ENCODE measurements at regions not wholly inside any gene's neighbourhood (a gene's known extent, or its start where the extent isn't known, plus 50 kb on each side); places are given as distances from the start of the nearest gene placed in this dataset.

DNA sequence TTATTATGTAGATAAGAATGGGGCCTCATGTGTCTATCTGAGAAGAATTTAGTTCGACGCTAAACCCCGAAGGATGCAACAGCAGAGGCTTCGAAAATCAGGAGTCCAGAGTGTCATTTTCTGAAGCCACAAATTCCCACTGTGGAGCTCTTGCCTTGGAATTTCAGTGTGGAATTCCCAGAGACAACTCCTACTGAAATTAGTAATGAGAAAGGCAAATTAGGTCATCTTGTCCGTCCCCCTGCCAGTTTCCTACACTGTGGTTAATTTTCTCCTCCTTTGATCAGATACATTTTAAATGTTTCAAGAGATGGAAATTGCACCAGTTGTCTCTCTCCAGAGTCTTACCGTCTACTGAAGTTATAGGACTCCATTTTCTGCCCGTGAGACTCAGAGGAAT, 633.6 kb downstream of the BNC2 start:
- H3K27ac ChIP-seq (ENCODE audit: control insufficient read depth, insufficient read depth, low read length): no peak overlapping the region
- no peak overlapping the region for H3K4me2 ChIP-seq (ENCODE audit: control insufficient read depth, extremely low read depth, insufficient read depth, low read depth, low read length)
- H3K27me3 ChIP-seq (ENCODE audit: control insufficient read depth, extremely low read depth, insufficient read depth, low read length): no peaks in the 10 kb centered on the region
- FAIRE-seq (no peak), DNase-seq (ENCODE audit: low read depth, low spot score) (no peak)
- no peaks in the 10 kb centered on the region for H4K20me1 ChIP-seq (ENCODE audit: control insufficient read depth, extremely low read depth, insufficient read depth, low read length)
- H3K36me3 ChIP-seq (ENCODE audit: control insufficient read depth in 2 of 2, extremely low read depth in 1 of 2, insufficient read depth in 2 of 2, low read length in 2 of 2): no peaks in the 10 kb centered on the region
- no peaks in the 10 kb centered on the region for H3K79me2 ChIP-seq (ENCODE audit: control insufficient read depth, insufficient read depth, low read length)
- H3K9me1 ChIP-seq (ENCODE audit: control insufficient read depth, extremely low read depth, insufficient read depth, low read length): no peaks in the 10 kb centered on the region
- peaks cover 2% of the 10 kb centered on the region for H3K9me3 ChIP-seq (ENCODE audit: control insufficient read depth, low read depth, low read length)
- no peak overlapping the region for H3K4me3 ChIP-seq (ENCODE audit: control insufficient read depth in 2 of 3, extremely low read depth in 1 of 3, insufficient read depth in 2 of 3, low read depth in 1 of 3, low read length in 3 of 3)
- no peak overlapping the region for H2AFZ ChIP-seq (ENCODE audit: control insufficient read depth, low read length)
- dilution Hi-C loops (cut with MboI; ENCODE audit: extremely low pct_ligation_motif_present, low sequenced_read_pairs): loop anchor here (25.0 kb wide), 1 partner anchor 400 kb away; no protein-coding TSS in a partner anchor
- H3K4me1 ChIP-seq (ENCODE audit: control insufficient read depth, extremely low read depth, insufficient read depth, low read length): no peaks in the 10 kb centered on the region
- TF ChIP-seq, protein P1, sequence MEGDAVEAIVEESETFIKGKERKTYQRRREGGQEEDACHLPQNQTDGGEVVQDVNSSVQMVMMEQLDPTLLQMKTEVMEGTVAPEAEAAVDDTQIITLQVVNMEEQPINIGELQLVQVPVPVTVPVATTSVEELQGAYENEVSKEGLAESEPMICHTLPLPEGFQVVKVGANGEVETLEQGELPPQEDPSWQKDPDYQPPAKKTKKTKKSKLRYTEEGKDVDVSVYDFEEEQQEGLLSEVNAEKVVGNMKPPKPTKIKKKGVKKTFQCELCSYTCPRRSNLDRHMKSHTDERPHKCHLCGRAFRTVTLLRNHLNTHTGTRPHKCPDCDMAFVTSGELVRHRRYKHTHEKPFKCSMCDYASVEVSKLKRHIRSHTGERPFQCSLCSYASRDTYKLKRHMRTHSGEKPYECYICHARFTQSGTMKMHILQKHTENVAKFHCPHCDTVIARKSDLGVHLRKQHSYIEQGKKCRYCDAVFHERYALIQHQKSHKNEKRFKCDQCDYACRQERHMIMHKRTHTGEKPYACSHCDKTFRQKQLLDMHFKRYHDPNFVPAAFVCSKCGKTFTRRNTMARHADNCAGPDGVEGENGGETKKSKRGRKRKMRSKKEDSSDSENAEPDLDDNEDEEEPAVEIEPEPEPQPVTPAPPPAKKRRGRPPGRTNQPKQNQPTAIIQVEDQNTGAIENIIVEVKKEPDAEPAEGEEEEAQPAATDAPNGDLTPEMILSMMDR (optimal IDR thresholded peaks at IDR 0.05 in 1 of 3, IDR thresholded peaks at IDR 0.05 in 1 of 3, conservative IDR thresholded peaks at IDR 0.05 in 1 of 3; ENCODE audit: extremely low read depth in 1 of 3, insufficient read depth in 2 of 3, low read length in 3 of 3): no peak
- TF ChIP-seq EZH2 (IDR thresholded peaks at IDR 0.05; ENCODE audit: low read length): no peak
- no peak overlapping the region for H3K9ac ChIP-seq (ENCODE audit: control insufficient read depth, extremely low read depth, insufficient read depth, low read length)

DNA sequence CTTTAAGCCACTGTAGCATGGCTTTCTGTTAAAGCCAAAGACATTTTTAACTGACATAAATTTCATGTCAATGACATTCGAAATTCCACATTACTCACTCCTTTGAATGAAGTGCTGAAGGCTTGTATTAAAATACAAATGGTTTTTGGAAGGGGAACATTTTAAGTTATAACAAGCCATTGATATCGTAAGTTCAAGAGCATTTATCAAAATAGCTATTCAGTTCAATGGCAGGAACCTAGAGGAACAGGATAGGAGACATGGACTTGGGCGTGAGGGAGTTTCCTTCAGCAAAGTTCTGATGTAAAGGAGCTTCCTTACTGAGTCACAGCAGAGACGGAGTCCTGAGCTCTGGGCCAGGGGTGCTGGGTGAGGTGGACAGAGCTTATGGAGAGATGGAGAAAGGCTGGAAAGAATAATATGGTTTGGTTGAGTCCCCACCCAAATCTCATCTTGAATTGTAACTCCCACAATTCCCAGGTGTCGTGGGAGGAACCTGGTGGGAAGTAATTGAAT, 631.8 kb downstream of the BNC2 start:
- Histone ChIP-seq H3K27ac (ENCODE audit: control insufficient read depth, insufficient read depth, low read length) (no peak overlapping the region), H4K20me1 (ENCODE audit: control insufficient read depth, extremely low read depth, insufficient read depth, low read length) (no peaks in the 10 kb centered on the region), H3K79me2 (ENCODE audit: control insufficient read depth, insufficient read depth, low read length) (no peaks in the 10 kb centered on the region), H3K9me3 (ENCODE audit: control insufficient read depth, low read depth, low read length) (peaks cover 2% of the 10 kb centered on the region), H3K27me3 (ENCODE audit: control insufficient read depth, extremely low read depth, insufficient read depth, low read length) (no peaks in the 10 kb centered on the region), H2AFZ (ENCODE audit: control insufficient read depth, low read length) (no peak overlapping the region), H3K4me3 (ENCODE audit: control insufficient read depth in 2 of 3, extremely low read depth in 1 of 3, insufficient read depth in 2 of 3, low read depth in 1 of 3, low read length in 3 of 3) (no peak overlapping the region), H3K4me2 (ENCODE audit: control insufficient read depth, extremely low read depth, insufficient read depth, low read depth, low read length) (no peak overlapping the region), H3K9ac (ENCODE audit: control insufficient read depth, extremely low read depth, insufficient read depth, low read length) (no peak overlapping the region), H3K9me1 (ENCODE audit: control insufficient read depth, extremely low read depth, insufficient read depth, low read length) (no peaks in the 10 kb centered on the region), H3K36me3 (ENCODE audit: control insufficient read depth in 2 of 2, extremely low read depth in 1 of 2, insufficient read depth in 2 of 2, low read length in 2 of 2) (no peaks in the 10 kb centered on the region), H3K4me1 (ENCODE audit: control insufficient read depth, extremely low read depth, insufficient read depth, low read length) (no peaks in the 10 kb centered on the region)
- no peak for TF ChIP-seq EZH2 (IDR thresholded peaks at IDR 0.05; ENCODE audit: low read length)
- TF ChIP-seq, protein P1 (optimal IDR thresholded peaks at IDR 0.05 in 1 of 3, IDR thresholded peaks at IDR 0.05 in 1 of 3, conservative IDR thresholded peaks at IDR 0.05 in 1 of 3; ENCODE audit: extremely low read depth in 1 of 3, insufficient read depth in 2 of 3, low read length in 3 of 3): no peak
- dilution Hi-C loops (cut with MboI; ENCODE audit: extremely low pct_ligation_motif_present, low sequenced_read_pairs): loop anchor here (25.0 kb wide), 1 partner anchor 399 kb away; no protein-coding TSS in a partner anchor
- FAIRE-seq (no peak), DNase-seq (ENCODE audit: low read depth, low spot score) (no peak)
